ENCODE measurements at regions not wholly inside any gene's neighbourhood (a gene's known extent, or its start where the extent isn't known, plus 50 kb on each side); places are given as distances from the start of the nearest gene placed in this dataset.

DNA sequence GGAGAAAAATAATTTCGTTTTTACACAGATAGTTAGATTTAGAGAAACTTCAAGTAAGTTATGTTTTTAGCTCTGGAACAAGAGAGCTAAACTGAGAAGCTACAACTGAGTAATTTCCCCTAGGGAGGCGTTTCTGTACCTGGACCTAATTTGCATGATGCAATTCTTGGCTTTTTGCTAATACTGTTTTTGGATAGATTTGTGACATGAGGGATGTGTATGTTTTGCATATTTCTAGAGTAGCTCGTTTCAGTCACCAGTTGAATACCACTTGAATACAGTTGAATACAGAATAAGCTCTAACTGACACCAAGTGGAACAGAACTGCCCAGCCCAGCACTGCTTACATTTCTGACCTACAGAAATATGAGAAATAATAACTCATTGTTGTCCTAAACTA lies 1227.9 kb upstream of the SPRY2 start:
- H4K8ac ChIP-seq (ENCODE audit: low read depth in 2 of 2, low read length in 2 of 2) = no peak overlapping the region
- no peak for DNase-seq
- H3K4me1 ChIP-seq (ENCODE audit: control insufficient read depth, insufficient read depth, low read length) = no peaks in the 10 kb centered on the region
- H3K4me3 ChIP-seq (ENCODE audit: insufficient read depth, low read depth, low read length) = no peak overlapping the region
- H4K20me1 ChIP-seq (ENCODE audit: insufficient read depth, low read length) = no peaks in the 10 kb centered on the region
- POLR2A ChIA-PET (ENCODE audit: unreplicated experiment) = no interaction called here
- no peak overlapping the region for H3K27ac ChIP-seq (ENCODE audit: insufficient read depth, low read length)
- H3K9me3 ChIP-seq (ENCODE audit: control insufficient read depth, insufficient read depth, low read length) = no peaks in the 10 kb centered on the region; the same call in 1 of the 2 replicates
- no peak overlapping the region for H2AK5ac ChIP-seq (ENCODE audit: low read depth, low read length)
- intact Hi-C loops (cut with micrococcal nuclease) (no loop called here), dilution Hi-C loops (cut with HindIII; ENCODE audit: low sequenced_read_pairs, unreplicated experiment) (no loop called here), in situ Hi-C loops (cut with MboI; ENCODE audit: low sequenced_read_pairs) (no loop called here)
- no peak overlapping the region for H4K5ac ChIP-seq (ENCODE audit: low read depth, low read length)
- no peak overlapping the region for H3K9ac ChIP-seq (ENCODE audit: low read depth, low read length)
- H2BK5ac ChIP-seq (ENCODE audit: low read depth, low read length, poor library complexity, severe bottlenecking) = no peak overlapping the region
- no peak overlapping the region for H3K14ac ChIP-seq (replicated peaks; ENCODE audit: low read depth, low read length)
- no peak overlapping the region for H2BK120ac ChIP-seq (ENCODE audit: low read depth, low read length)
- H3K36me3 ChIP-seq (ENCODE audit: control insufficient read depth, insufficient read depth, low read length) = no peaks in the 10 kb centered on the region
- no CpG with 5 or more reads among the region's 3 CpGs for WGBS, 2 experiments (ENCODE audit: extremely low coverage in 2 of 2, insufficient read length in 1 of 2)
- BruUV-seq (replicated peaks) = no TSS peak
- no peak overlapping the region for H3K18ac ChIP-seq (ENCODE audit: low read depth, low read length)
- no peak overlapping the region for H2BK15ac ChIP-seq (ENCODE audit: low read depth, low read length)
- ATAC-seq (ENCODE audit: low read depth) = no peak
- H3K4me2 ChIP-seq (ENCODE audit: low read depth, low read length) = no peak overlapping the region
- no peak overlapping the region for H4K91ac ChIP-seq (ENCODE audit: insufficient read depth, low read depth, low read length)
- H2AFZ ChIP-seq (replicated peaks; ENCODE audit: low read length, poor library complexity) = no peak overlapping the region
- H2BK20ac ChIP-seq (ENCODE audit: low read depth, low read length) = no peak overlapping the region
- H3K4ac ChIP-seq (ENCODE audit: low read depth, low read length) = no peak overlapping the region
- CTCF ChIA-PET = no interaction called here
- no peak overlapping the region for H3K56ac ChIP-seq (ENCODE audit: extremely low read depth, insufficient read depth, low read length)
- no peaks in the 10 kb centered on the region for H3K9me1 ChIP-seq (ENCODE audit: insufficient read depth, low read length)
- H3K79me1 ChIP-seq (ENCODE audit: low read depth in 1 of 2, low read length in 2 of 2) = no peaks in the 10 kb centered on the region
- TF ChIP-seq BHLHE40 (IDR thresholded peaks at IDR 0.05; ENCODE audit: low read depth, low read length) = no peak
- no peak for TF ChIP-seq CEBPB (IDR thresholded peaks at IDR 0.05; ENCODE audit: low read depth, low read length)
- no peak for TF ChIP-seq RAD21 (IDR thresholded peaks at IDR 0.05; ENCODE audit: low read length)
- TF ChIP-seq SMC3 (IDR thresholded peaks at IDR 0.05; ENCODE audit: low read depth, low read length) = no peak
- TF ChIP-seq MAZ (IDR thresholded peaks at IDR 0.05; ENCODE audit: borderline replicate concordance, low read depth, low read length) = no peak
- TF ChIP-seq FOS (IDR thresholded peaks at IDR 0.05; ENCODE audit: low read depth, low read length) = no peak
- TF ChIP-seq, protein P1, sequence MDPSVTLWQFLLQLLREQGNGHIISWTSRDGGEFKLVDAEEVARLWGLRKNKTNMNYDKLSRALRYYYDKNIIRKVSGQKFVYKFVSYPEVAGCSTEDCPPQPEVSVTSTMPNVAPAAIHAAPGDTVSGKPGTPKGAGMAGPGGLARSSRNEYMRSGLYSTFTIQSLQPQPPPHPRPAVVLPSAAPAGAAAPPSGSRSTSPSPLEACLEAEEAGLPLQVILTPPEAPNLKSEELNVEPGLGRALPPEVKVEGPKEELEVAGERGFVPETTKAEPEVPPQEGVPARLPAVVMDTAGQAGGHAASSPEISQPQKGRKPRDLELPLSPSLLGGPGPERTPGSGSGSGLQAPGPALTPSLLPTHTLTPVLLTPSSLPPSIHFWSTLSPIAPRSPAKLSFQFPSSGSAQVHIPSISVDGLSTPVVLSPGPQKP (IDR thresholded peaks at IDR 0.05; ENCODE audit: borderline replicate concordance, low read depth, low read length) = no peak
- no peak for TF ChIP-seq POLR2A (IDR thresholded peaks at IDR 0.05; ENCODE audit: low read depth, low read length)
- TF ChIP-seq NFE2L2 (IDR thresholded peaks at IDR 0.05; ENCODE audit: low read depth, low read length) = no peak
- no peak for TF ChIP-seq RCOR1 (IDR thresholded peaks at IDR 0.05; ENCODE audit: insufficient replicate concordance, low read length)
- TF ChIP-seq MAFK (IDR thresholded peaks at IDR 0.05; ENCODE audit: low read depth, low read length) = no peak
- TF ChIP-seq, protein P2, sequence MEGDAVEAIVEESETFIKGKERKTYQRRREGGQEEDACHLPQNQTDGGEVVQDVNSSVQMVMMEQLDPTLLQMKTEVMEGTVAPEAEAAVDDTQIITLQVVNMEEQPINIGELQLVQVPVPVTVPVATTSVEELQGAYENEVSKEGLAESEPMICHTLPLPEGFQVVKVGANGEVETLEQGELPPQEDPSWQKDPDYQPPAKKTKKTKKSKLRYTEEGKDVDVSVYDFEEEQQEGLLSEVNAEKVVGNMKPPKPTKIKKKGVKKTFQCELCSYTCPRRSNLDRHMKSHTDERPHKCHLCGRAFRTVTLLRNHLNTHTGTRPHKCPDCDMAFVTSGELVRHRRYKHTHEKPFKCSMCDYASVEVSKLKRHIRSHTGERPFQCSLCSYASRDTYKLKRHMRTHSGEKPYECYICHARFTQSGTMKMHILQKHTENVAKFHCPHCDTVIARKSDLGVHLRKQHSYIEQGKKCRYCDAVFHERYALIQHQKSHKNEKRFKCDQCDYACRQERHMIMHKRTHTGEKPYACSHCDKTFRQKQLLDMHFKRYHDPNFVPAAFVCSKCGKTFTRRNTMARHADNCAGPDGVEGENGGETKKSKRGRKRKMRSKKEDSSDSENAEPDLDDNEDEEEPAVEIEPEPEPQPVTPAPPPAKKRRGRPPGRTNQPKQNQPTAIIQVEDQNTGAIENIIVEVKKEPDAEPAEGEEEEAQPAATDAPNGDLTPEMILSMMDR (conservative IDR thresholded peaks at IDR 0.05; ENCODE audit: low read depth, low read length) = no peak
- TF ChIP-seq RFX5 (IDR thresholded peaks at IDR 0.05; ENCODE audit: low read depth, low read length) = no peak
- TF ChIP-seq, protein P3, sequence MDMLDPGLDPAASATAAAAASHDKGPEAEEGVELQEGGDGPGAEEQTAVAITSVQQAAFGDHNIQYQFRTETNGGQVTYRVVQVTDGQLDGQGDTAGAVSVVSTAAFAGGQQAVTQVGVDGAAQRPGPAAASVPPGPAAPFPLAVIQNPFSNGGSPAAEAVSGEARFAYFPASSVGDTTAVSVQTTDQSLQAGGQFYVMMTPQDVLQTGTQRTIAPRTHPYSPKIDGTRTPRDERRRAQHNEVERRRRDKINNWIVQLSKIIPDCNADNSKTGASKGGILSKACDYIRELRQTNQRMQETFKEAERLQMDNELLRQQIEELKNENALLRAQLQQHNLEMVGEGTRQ (IDR thresholded peaks at IDR 0.05; ENCODE audit: low read depth, low read length) = no peak
- TF ChIP-seq CHD1 (IDR thresholded peaks at IDR 0.05; ENCODE audit: low read depth, low read length) = no peak
- no peak for TF ChIP-seq MXI1 (IDR thresholded peaks at IDR 0.05; ENCODE audit: borderline replicate concordance, low read depth, low read length)
- H3K27me3 ChIP-seq (ENCODE audit: control insufficient read depth, insufficient read depth, low read length) = no peaks in the 10 kb centered on the region
- no peak overlapping the region for H3K23ac ChIP-seq (ENCODE audit: low read depth, low read length)
- H2AK9ac ChIP-seq (replicated peaks; ENCODE audit: low read depth, low read length, poor library complexity) = no peak overlapping the region

Measured in IMR-90 (cell line).